Body of pancreas (tissue), 4 donors: ENCODE measurements at regions not wholly inside any gene's neighbourhood (a gene's known extent, or its start where the extent isn't known, plus 50 kb on each side); places are given as distances from the start of the nearest gene placed in this dataset.

Experiments
- CTCF ChIP-seq, 7 experiments: fragments of 450-650 bp in 4 of 7; fragments of 200-600 bp in 3 of 7; sonication (generic) in 3 of 7; IDR thresholded peaks; one replicate each; pipeline ENCODE4 v1.5.1; 2016 to 2019; ENCODE audit warnings: antibody characterized with exemption in 7 of 7
- POLR2A ChIP-seq, 3 donors: fragments of 450-650 bp; IDR thresholded peaks; one replicate each; pipeline ENCODE4 v1.6.1; 2016; ENCODE audit warnings: antibody characterized with exemption in 3 of 3, mild to moderate bottlenecking in 2 of 3

- TF ChIP-seq CTCF (IDR thresholded peaks at IDR 0.05) (no peak), POLR2A (IDR thresholded peaks at IDR 0.05) (no peak)
Measured at GRCh38 chr6:80922916-80923455, 816.5 kb downstream of the BCKDHB start.
